ENCODE measurements at regions not wholly inside any gene's neighbourhood (a gene's known extent, or its start where the extent isn't known, plus 50 kb on each side); places are given as distances from the start of the nearest gene placed in this dataset.
"Not testable (repeated sequence)": the region's sequence is repeated elsewhere in the genome, so short reads cannot be mapped to it uniquely, and the experiment has no call there.

GRCh38 chr13:62846302-62846701, 1430.7 kb upstream of the PCDH20 start:
- Mint-ChIP-seq H3K27me3 (no peaks in the 10 kb centered on the region), H3K9me3 (no peaks in the 10 kb centered on the region), H3K4me1 (no peaks in the 10 kb centered on the region), H3K4me3 (no peak overlapping the region), H3K27ac (no peak overlapping the region), H3K36me3 (no peaks in the 10 kb centered on the region)
- DNase-seq (no peak), ATAC-seq (replicated peaks) (no peak)

- DNase-seq (no peak), ATAC-seq (replicated peaks) (no peak)
- H3K4me3 Mint-ChIP-seq = no peak overlapping the region
- H3K27ac Mint-ChIP-seq = no peak overlapping the region
- H3K27me3 Mint-ChIP-seq = no peaks in the 10 kb centered on the region
- no peaks in the 10 kb centered on the region for H3K36me3 Mint-ChIP-seq
- no peaks in the 10 kb centered on the region for H3K4me1 Mint-ChIP-seq
- no peaks in the 10 kb centered on the region for H3K9me3 Mint-ChIP-seq
These were observed 1423.7 kb upstream of the PCDH20 start for GRCh38 chr13:62839338-62839737.

GRCh38 chr13:62838929-62839328, 1423.3 kb upstream of the PCDH20 start:
- ATAC-seq (replicated peaks) = no peak
- Mint-ChIP-seq H3K4me1 (no peaks in the 10 kb centered on the region), H3K9me3 (no peaks in the 10 kb centered on the region), H3K4me3 (no peak overlapping the region), H3K36me3 (no peaks in the 10 kb centered on the region), H3K27me3 (no peaks in the 10 kb centered on the region), H3K27ac (no peak overlapping the region)
- no peak for DNase-seq

- Mint-ChIP-seq H3K36me3 (no peaks in the 10 kb centered on the region), H3K9me3 (no peaks in the 10 kb centered on the region), H3K27ac (no peak overlapping the region), H3K4me1 (no peaks in the 10 kb centered on the region), H3K4me3 (no peak overlapping the region), H3K27me3 (no peaks in the 10 kb centered on the region)
- DNase-seq (no peak), ATAC-seq (replicated peaks) (no peak)
These were observed 1422.2 kb upstream of the PCDH20 start for GRCh38 chr13:62837895-62838294.

DNA sequence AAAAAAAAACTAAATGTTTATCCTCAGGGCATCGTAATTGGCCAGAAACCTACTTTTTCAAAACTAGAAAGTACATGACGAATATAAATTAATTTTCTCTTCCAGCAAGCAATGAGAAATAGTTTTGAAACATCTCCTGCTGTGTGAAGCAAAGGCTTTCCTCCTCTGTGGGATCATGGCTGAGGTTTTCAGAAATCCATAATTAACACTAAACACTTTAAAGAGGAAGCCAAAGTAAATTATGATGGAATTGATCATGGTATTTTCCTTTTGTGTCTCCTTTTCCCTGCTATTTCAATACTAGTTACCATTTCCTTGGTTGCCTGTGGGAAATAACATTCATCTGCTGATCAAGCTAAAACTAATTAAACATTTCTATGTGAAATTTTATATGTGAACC, 1413.8 kb upstream of the PCDH20 start:
- Mint-ChIP-seq H3K36me3 (no peaks in the 10 kb centered on the region), H3K4me3 (no peak overlapping the region), H3K27me3 (no peaks in the 10 kb centered on the region), H3K27ac (no peak overlapping the region), H3K4me1 (no peaks in the 10 kb centered on the region), H3K9me3 (no peaks in the 10 kb centered on the region)
- no peak for ATAC-seq (replicated peaks)
- DNase-seq = no peak

DNA sequence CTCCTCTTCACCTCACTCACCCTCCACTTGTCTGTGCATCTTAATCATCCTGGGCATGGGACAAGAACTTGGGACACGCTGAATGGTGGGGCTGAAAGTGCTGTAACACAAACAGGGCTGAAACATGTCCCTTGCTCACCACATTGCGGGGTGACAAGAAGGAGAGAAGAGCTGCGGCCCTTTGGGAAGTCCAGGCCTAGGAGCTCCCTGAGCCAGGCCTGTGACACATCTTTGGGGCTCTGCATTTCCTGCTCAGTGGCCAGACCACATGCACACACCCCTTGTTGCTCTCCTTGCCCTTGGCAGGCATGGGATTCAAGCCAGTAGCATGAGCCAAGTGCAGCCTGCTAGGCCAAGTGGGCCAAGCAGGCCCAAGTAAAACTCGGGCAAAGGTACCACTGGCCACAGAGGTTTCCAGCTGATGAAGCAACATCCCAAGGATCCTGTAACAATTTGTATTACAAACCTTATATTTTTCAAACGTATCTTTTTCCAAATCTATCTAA, 1384.3 kb upstream of the PCDH20 start:
- H3K36me3 Mint-ChIP-seq = no peaks in the 10 kb centered on the region
- no peaks in the 10 kb centered on the region for H3K27me3 Mint-ChIP-seq
- DNase-seq = no peak
- no peak overlapping the region for H3K4me3 Mint-ChIP-seq
- no peaks in the 10 kb centered on the region for H3K4me1 Mint-ChIP-seq
- ATAC-seq (replicated peaks) = no peak
- H3K27ac Mint-ChIP-seq = no peak overlapping the region
- H3K9me3 Mint-ChIP-seq = peaks cover 0 to 5% of the 10 kb centered on the region in 2 donors

DNA sequence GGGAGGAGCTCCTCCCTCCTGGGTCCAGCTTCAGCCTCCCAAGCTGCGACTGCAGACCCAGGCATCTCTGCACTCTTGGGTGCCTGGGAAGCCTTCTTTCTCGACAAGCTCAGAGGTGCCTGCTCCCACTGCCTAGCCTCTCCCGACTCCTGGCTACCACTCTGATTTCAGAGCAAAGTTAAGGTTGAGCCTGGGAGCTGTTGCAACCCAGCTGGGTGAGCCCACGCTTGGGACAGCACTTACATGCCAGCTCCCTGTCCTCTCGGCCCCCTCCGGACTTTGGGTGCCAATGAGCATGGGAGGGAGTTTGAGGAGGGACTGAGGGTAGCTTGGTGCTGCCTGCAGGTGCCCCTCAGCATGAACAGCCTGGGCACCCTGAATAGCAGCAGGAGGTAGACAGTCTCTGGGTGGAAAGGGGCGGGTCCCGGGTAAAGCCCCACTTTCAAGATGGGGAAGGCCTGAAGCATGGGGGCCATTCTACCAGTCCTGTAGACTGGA, 1383.4 kb upstream of the PCDH20 start:
- Mint-ChIP-seq H3K36me3 (no peaks in the 10 kb centered on the region), H3K27me3 (no peaks in the 10 kb centered on the region), H3K4me1 (no peaks in the 10 kb centered on the region), H3K4me3 (no peak overlapping the region), H3K9me3 (peaks cover 0 to 5% of the 10 kb centered on the region in 2 donors), H3K27ac (no peak overlapping the region)
- peak in 1 of 2 donors; percentile 19 for ATAC-seq (replicated peaks)
- no peak for DNase-seq

DNA sequence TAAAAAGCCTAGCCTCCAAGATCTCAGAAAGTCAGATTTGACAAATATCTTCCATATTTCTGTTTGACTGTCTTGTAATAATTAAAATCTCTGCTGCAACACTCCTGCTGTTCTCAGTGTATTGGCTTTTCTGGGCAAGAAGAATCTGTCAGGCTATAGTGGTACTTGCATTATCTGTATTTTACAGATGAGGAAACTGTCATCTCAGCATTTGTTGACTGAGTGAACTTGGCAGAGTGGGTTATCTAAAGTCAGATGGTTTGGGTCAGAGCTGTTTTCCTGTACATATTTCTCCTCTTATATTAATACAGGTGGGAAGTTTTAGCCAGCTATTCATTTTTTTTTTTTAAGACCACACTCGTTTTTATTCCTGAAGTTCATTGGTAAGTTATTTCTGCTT, 1378.2 kb upstream of the PCDH20 start:
- Mint-ChIP-seq H3K27ac (no peak overlapping the region), H3K9me3 (peaks cover 0 to 11% of the 10 kb centered on the region in 2 donors), H3K36me3 (no peaks in the 10 kb centered on the region), H3K4me3 (no peak overlapping the region), H3K27me3 (no peaks in the 10 kb centered on the region), H3K4me1 (no peaks in the 10 kb centered on the region)
- no peak for DNase-seq
- ATAC-seq (replicated peaks) = no peak

DNA sequence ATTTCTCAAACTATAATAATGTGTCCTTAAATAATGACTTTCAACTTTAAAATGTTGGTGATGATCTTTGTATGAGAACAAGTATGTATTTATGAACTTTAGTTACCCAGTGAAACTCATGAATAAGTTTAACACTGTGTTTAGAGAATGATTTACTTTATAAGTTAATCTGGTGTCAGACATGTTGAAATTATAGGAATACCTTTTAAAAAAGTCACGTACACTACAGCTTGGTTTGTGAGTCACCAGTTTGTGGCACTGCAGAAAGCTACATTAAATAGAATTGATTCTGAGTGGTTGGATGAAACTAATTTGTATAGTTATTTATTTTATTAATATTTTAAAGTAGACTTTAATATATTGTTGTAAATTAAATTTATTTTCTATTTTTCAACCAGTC, 1366.2 kb upstream of the PCDH20 start:
- Mint-ChIP-seq H3K36me3 (no peaks in the 10 kb centered on the region), H3K9me3 (peaks cover 0 to 6% of the 10 kb centered on the region in 2 donors), H3K27ac (no peak overlapping the region), H3K27me3 (no peaks in the 10 kb centered on the region), H3K4me1 (no peaks in the 10 kb centered on the region), H3K4me3 (no peak overlapping the region)
- DNase-seq (no peak), ATAC-seq (replicated peaks) (no peak)

- H3K27ac Mint-ChIP-seq = no peak overlapping the region
- DNase-seq (no peak), ATAC-seq (replicated peaks) (no peak)
- H3K4me1 Mint-ChIP-seq = no peaks in the 10 kb centered on the region
- no peaks in the 10 kb centered on the region for H3K27me3 Mint-ChIP-seq
- peaks cover 0 to 6% of the 10 kb centered on the region in 2 donors for H3K9me3 Mint-ChIP-seq
- no peak overlapping the region for H3K4me3 Mint-ChIP-seq
- H3K36me3 Mint-ChIP-seq = no peaks in the 10 kb centered on the region
These were observed 1363.5 kb upstream of the PCDH20 start for GRCh38 chr13:62779161-62779560.

DNA sequence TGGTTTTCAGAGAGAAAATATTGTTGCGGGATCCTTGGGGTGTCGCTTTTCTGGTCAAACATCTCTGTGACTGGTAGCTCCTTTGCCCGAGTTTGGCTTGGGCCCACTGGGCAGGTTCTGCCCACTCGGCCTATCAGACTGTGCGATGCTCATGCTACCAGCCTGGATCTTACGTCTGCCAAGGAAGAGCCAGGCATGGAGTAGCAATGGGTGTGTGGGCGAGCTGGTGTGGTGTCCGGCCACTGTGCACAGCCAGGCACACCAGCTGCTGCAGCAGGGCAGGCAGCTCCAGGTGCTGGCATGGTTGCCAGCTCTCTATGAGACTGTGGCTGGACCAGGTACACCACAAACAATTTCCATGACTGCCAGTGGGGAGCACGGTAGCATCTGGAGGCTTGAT, 1351.8 kb upstream of the PCDH20 start:
- Mint-ChIP-seq H3K4me3 (no peak overlapping the region), H3K4me1 (no peaks in the 10 kb centered on the region), H3K9me3 (peaks cover 0 to 2% of the 10 kb centered on the region in 2 donors), H3K27ac (no peak overlapping the region), H3K27me3 (no peaks in the 10 kb centered on the region), H3K36me3 (no peaks in the 10 kb centered on the region)
- ATAC-seq (replicated peaks) (no peak), DNase-seq (no peak)

DNA sequence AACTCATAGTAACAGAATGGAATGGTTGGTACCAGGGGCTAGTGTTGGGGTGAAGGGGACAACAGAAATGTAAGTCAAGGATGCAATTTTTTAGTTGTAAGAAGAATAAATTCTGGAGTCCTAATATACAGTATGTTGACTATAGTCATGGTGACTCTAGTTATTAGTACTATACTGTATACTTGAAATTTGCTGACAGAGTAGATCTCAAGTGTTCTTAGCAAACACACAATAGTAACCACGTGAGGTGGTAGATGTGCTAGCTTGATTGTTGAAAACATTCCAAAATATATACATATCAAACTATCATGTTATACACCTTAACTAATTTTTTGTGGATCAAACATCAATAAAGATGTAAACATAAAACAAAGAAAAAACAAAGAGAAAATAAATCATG, 1345.1 kb upstream of the PCDH20 start:
- H3K27me3 Mint-ChIP-seq = no peaks in the 10 kb centered on the region
- no peak overlapping the region for H3K27ac Mint-ChIP-seq
- no peak overlapping the region for H3K4me3 Mint-ChIP-seq
- H3K9me3 Mint-ChIP-seq = peaks cover under 1 to 5% of the 10 kb centered on the region in 2 donors
- H3K36me3 Mint-ChIP-seq = no peaks in the 10 kb centered on the region
- ATAC-seq (replicated peaks) (no peak), DNase-seq (no peak)
- H3K4me1 Mint-ChIP-seq = no peaks in the 10 kb centered on the region

GRCh38 chr13:62747629-62748028, 1332.0 kb upstream of the PCDH20 start:
- Mint-ChIP-seq H3K27me3 (no peaks in the 10 kb centered on the region), H3K4me1 (no peaks in the 10 kb centered on the region), H3K27ac (no peak overlapping the region), H3K9me3 (peaks cover 0 to 5% of the 10 kb centered on the region in 2 donors), H3K36me3 (no peaks in the 10 kb centered on the region), H3K4me3 (no peak overlapping the region)
- DNase-seq (no peak), ATAC-seq (replicated peaks) (no peak)

DNA sequence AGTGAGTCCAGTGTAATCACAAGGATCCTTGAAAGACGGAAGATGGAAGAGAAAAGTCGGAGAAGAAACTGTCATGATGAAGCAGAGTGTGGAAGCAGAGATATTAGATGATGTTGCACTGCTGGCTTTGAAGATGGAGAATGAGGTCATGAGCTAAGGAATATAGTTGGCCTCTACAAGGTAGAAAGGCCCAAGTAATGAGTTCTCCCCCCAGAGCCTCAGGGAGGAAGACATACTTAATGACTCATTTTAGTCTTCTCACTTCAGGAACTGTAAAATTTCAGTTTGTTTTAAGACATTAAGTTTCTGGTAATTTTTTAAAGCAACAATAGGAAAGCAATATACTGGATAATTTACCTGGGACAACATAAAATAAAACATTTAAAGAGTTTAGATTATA, 1331.5 kb upstream of the PCDH20 start:
- H3K4me3 Mint-ChIP-seq = no peak overlapping the region
- H3K9me3 Mint-ChIP-seq = peaks cover 0 to 5% of the 10 kb centered on the region in 2 donors
- DNase-seq (no peak), ATAC-seq (replicated peaks) (no peak)
- no peaks in the 10 kb centered on the region for H3K27me3 Mint-ChIP-seq
- no peaks in the 10 kb centered on the region for H3K36me3 Mint-ChIP-seq
- no peaks in the 10 kb centered on the region for H3K4me1 Mint-ChIP-seq
- H3K27ac Mint-ChIP-seq = no peak overlapping the region

- not testable (repeated sequence) for ATAC-seq (replicated peaks); DNase-seq; H3K27ac Mint-ChIP-seq; H3K4me1 Mint-ChIP-seq; H3K36me3 Mint-ChIP-seq; H3K27me3 Mint-ChIP-seq; H3K4me3 Mint-ChIP-seq
- peaks cover 5 to 16% of the 10 kb centered on the region in 2 donors for H3K9me3 Mint-ChIP-seq
These were observed 1314.1 kb upstream of the PCDH20 start for GRCh38 chr13:62729746-62730145.

GRCh38 chr13:62721893-62722292, 1306.2 kb upstream of the PCDH20 start:
- Mint-ChIP-seq H3K27ac (no peak overlapping the region), H3K36me3 (no peaks in the 10 kb centered on the region), H3K27me3 (no peaks in the 10 kb centered on the region), H3K9me3 (peaks cover 4 to 8% of the 10 kb centered on the region in 2 donors), H3K4me3 (no peak overlapping the region), H3K4me1 (no peaks in the 10 kb centered on the region)
- DNase-seq (no peak), ATAC-seq (replicated peaks) (no peak)
